HEK293 (cell line): ENCODE measurements at regions not wholly inside any gene's neighbourhood (a gene's known extent, or its start where the extent isn't known, plus 50 kb on each side); places are given as distances from the start of the nearest gene placed in this dataset.

Experiments used
- TCF7L2 ChIP-seq: IDR thresholded peaks from 2 replicates; pipeline ENCODE4 v1.6.1; 2011; ENCODE audit warnings: low read depth, mild to moderate bottlenecking, inconsistent platforms, low read length, moderate library complexity, borderline replicate concordance
- YY2 ChIP-seq: fragments of 450-650 bp; formaldehyde crosslinking; IDR thresholded peaks from 2 replicates; pipeline ENCODE4 v1.5.1; 2016; ENCODE audit warnings: missing biosample characterization, missing genetic modification characterization
- TF ChIP-seq, protein P1 (sequence below): fragments of 450-650 bp; formaldehyde crosslinking; IDR thresholded peaks from 2 replicates; pipeline ENCODE4 v1.5.1; 2016; ENCODE audit warnings: missing biosample characterization, missing genetic modification characterization, low read depth

DNA sequence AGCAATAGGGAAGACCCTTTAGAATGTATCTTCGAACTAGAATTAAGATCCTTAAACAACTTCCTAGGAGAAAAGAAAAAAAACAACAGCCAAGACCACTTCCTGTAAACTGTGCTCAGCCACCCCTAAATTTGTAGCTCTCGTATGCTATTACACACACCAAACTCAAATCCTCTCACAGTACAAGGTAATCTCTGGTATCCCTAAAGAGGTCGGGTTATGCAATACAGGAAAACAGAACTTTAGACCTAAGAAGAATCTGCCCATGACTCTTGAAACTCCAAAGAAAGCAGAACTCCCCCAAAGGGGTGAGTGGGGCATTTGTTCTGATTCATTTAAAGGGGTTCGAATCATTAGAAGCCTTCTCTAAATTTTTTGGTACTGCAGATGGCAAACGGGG lies 170.9 kb upstream of the CASK start:
- TF ChIP-seq, protein P1, sequence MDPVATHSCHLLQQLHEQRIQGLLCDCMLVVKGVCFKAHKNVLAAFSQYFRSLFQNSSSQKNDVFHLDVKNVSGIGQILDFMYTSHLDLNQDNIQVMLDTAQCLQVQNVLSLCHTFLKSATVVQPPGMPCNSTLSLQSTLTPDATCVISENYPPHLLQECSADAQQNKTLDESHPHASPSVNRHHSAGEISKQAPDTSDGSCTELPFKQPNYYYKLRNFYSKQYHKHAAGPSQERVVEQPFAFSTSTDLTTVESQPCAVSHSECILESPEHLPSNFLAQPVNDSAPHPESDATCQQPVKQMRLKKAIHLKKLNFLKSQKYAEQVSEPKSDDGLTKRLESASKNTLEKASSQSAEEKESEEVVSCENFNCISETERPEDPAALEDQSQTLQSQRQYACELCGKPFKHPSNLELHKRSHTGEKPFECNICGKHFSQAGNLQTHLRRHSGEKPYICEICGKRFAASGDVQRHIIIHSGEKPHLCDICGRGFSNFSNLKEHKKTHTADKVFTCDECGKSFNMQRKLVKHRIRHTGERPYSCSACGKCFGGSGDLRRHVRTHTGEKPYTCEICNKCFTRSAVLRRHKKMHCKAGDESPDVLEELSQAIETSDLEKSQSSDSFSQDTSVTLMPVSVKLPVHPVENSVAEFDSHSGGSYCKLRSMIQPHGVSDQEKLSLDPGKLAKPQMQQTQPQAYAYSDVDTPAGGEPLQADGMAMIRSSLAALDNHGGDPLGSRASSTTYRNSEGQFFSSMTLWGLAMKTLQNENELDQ: no peak
- no peak for TF ChIP-seq YY2 (tag by site-specific recombination)
- no peak for TF ChIP-seq TCF7L2
